GM19397 (cell line): ENCODE measurements at regions not wholly inside any gene's neighbourhood (a gene's known extent, or its start where the extent isn't known, plus 50 kb on each side); places are given as distances from the start of the nearest gene placed in this dataset.
"Not testable (repeated sequence)": the region's sequence is repeated elsewhere in the genome, so short reads cannot be mapped to it uniquely, and the experiment has no call there.

Experiments
- ATAC-seq: cut with Tn5 transposase; IDR thresholded peaks from one replicate; pipeline ENCODE4 v1.9.1; 2021; ENCODE audit warnings: mild to moderate bottlenecking, moderate library complexity; ENCODE audit not compliant: unreplicated experiment

DNA sequence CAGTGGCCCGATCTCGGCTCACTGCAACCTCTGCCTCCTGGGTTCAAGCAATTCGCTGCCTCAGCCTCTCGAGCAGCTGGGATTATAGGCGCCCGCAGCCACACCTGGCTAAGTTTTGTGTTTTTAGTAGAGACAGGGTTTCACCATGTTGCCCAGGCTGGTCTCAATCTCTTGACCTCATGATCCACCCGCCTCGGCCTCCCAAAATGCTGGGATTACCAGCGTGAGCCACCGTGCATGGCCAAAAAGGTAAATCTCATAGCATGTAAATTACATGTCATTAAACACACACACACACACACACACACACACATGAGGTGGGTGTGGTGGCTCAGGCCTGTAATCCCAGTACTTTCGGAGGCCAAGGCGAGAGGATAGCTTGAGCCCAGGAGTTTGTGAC lies 53.7 kb upstream of the SEPTIN5 start:
- ATAC-seq, result not testable (repeated sequence)

- ATAC-seq, result no peak
These were observed 53.1 kb upstream of the SEPTIN5 start for GRCh38 chr22:19661156-19661555.

DNA sequence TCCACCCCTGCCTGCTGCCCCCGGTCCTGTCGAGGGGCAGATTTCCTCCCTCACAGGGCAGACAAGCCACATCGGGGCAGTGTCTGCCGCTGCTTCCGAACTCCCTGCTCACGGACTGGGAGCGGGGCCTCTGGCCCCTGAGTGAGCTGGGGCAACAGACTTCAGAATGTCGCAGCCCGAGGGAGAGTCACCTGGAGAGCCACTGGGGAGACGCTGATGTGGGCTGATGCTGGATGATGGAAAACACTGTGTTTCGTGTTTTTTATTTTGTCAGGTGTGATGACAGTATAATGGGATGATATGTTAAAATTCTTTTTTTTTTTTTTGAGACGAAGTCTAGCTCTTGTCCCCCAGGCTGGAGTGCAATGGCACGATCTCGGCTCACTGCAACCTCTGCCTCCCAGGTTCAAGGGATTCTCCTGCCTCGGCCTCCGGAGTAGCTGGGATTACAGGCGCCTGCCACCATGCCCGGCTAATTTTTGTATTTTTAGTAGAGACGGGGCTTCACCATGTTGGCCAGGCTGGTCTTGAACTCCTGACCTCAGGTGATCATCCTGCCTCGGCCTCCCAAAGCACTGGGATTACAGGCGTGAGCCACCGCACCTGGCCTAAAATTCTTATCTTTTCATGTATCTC lies 52.1 kb upstream of the SEPTIN5 start:
- not testable (repeated sequence) for ATAC-seq

- no peak for ATAC-seq
These were observed 51.0 kb upstream of the SEPTIN5 start for GRCh38 chr22:19663286-19663815.

DNA sequence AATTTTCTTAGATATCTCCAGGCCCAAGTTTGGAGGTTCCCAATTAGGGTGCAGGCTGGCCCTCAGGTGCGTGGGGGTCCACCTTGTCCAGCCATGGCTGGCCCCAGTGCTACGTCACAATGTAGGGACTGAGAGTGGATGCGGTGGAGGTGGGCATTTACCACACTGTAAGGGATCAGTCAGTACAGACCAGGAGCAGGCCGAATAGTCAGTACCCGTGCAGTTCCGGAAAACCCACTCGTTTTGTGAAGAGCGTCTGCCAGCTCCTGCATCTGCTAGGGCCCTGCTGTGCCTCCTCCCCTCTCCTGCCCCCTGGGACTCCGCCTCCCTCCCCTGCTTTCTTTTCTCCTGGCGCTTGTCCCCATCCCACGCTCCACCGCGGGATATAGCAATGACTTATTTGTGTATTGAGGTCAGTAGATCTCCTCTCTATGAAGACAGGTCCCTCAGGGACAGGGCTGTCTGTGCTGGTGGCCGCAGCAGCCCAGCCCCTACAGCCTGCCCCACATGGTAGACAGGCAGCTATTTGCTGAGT lies 50.4 kb upstream of the SEPTIN5 start:
- no peak for ATAC-seq

DNA sequence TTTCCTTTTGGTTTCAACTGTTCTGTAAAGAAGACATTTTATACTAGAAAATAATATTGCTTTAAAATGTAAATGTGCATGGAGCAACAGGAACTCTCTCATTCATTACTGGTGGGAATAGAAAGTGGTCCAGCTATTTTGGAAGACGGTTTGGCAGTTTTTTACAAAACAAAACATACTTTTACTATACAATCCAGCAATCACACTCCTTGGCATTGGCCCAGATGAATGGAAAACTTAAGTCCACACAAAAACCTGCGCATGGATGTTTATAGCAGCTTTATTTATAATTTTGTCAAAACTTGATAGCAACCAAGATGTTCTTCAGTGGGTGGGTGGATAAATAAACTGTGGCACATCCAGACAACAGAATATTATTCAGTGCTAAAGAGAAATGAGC lies 49.9 kb upstream of the SEPTIN5 start:
- no peak for ATAC-seq
